Breast epithelium (tissue), 4 donors: ENCODE measurements at regions not wholly inside any gene's neighbourhood (a gene's known extent, or its start where the extent isn't known, plus 50 kb on each side); places are given as distances from the start of the nearest gene placed in this dataset.

Experiments used
- DNase-seq, 2 donors: peaks; one replicate each; pipeline ENCODE4 v3.0.0-alpha.2; 2019; ENCODE audit warnings: low spot score in 2 of 2
- H3K27ac ChIP-seq, 2 donors: fragments of 200-600 bp; sonication (generic) in 1 of 2; one replicate each; pipeline ENCODE4 v1.5.1; 2016 to 2019; ENCODE audit warnings: mild to moderate bottlenecking in 1 of 2
- H3K27me3 ChIP-seq, 2 donors: fragments of 200-600 bp; sonication (generic) in 1 of 2; one replicate each; pipeline versions ENCODE4 v1.5.1 to v1.6.0; 2017 to 2019; ENCODE audit warnings: control low read depth in 1 of 2, mild to moderate bottlenecking in 1 of 2
- H3K36me3 ChIP-seq: fragments of 200-600 bp; one replicate; pipeline ENCODE4 v1.5.1; 2019
- H3K4me1 ChIP-seq, 2 donors: fragments of 200-600 bp; sonication (generic); one replicate each; pipeline ENCODE4 v1.5.1; 2016 to 2019; ENCODE audit warnings: control low read depth in 1 of 2
- H3K4me3 ChIP-seq, 3 donors: fragments of 200-600 bp; sonication (generic); 1 replicate in 2 of 3; 2 replicates in 1 of 3; pipeline ENCODE4 v1.5.1; 2016 to 2019; ENCODE audit warnings: mild to moderate bottlenecking in 3 of 3, moderate library complexity in 2 of 3
- H3K9me3 ChIP-seq, 2 donors: fragments of 200-600 bp; sonication (generic) in 1 of 2; one replicate each; pipeline ENCODE4 v1.5.1; 2016 to 2019; ENCODE audit warnings: control low read depth in 1 of 2
- POLR2A ChIP-seq: fragments of 450-650 bp; IDR thresholded peaks from one replicate; pipeline ENCODE4 v1.6.1; 2016; ENCODE audit warnings: antibody characterized with exemption, mild to moderate bottlenecking, moderate library complexity
- POLR2AphosphoS5 ChIP-seq, 3 donors: sonication (generic); formaldehyde crosslinking; IDR thresholded peaks; one replicate each; pipeline ENCODE4 v1.6.1; 2017; ENCODE audit warnings: antibody characterized with exemption in 3 of 3
- intact Hi-C: fragments of 100-400 bp; cut with DNase I; formaldehyde crosslinking; loops from one replicate; pipeline ENCODE4 v1.15.1; 2023; ENCODE audit warnings: low total_unique reads
- TF ChIP-seq, protein P1 (sequence below), 3 donors: fragments of 450-650 bp; IDR thresholded peaks; one replicate each; pipeline ENCODE4 v1.5.1; 2016 to 2017; ENCODE audit warnings: antibody characterized with exemption in 3 of 3, mild to moderate bottlenecking in 3 of 3, moderate library complexity in 3 of 3

GRCh38 chr4:123190176-123190575 is 206.4 kb upstream of the SPRY1 start:
- Histone ChIP-seq H3K4me3 (no peak overlapping the region), H3K36me3 (no peaks in the 10 kb centered on the region), H3K4me1 (no peaks in the 10 kb centered on the region), H3K27me3 (no peaks in the 10 kb centered on the region), H3K27ac (no peak overlapping the region), H3K9me3 (no peaks in the 10 kb centered on the region)
- no peak for DNase-seq
- TF ChIP-seq, protein P1, sequence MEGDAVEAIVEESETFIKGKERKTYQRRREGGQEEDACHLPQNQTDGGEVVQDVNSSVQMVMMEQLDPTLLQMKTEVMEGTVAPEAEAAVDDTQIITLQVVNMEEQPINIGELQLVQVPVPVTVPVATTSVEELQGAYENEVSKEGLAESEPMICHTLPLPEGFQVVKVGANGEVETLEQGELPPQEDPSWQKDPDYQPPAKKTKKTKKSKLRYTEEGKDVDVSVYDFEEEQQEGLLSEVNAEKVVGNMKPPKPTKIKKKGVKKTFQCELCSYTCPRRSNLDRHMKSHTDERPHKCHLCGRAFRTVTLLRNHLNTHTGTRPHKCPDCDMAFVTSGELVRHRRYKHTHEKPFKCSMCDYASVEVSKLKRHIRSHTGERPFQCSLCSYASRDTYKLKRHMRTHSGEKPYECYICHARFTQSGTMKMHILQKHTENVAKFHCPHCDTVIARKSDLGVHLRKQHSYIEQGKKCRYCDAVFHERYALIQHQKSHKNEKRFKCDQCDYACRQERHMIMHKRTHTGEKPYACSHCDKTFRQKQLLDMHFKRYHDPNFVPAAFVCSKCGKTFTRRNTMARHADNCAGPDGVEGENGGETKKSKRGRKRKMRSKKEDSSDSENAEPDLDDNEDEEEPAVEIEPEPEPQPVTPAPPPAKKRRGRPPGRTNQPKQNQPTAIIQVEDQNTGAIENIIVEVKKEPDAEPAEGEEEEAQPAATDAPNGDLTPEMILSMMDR (IDR thresholded peaks at IDR 0.05): no peak
- TF ChIP-seq POLR2A (no peak), POLR2AphosphoS5 (IDR thresholded peaks at IDR 0.05) (no peak)
- intact Hi-C loops: no loop called here

GRCh38 chr4:123191728-123192127 is 204.9 kb upstream of the SPRY1 start:
- Histone ChIP-seq H3K36me3 (no peaks in the 10 kb centered on the region), H3K4me3 (no peak overlapping the region), H3K27ac (no peak overlapping the region), H3K27me3 (no peaks in the 10 kb centered on the region), H3K9me3 (no peaks in the 10 kb centered on the region), H3K4me1 (no peaks in the 10 kb centered on the region)
- DNase-seq: no peak
- intact Hi-C loops: no loop called here
- TF ChIP-seq POLR2AphosphoS5 (IDR thresholded peaks at IDR 0.05) (no peak), POLR2A (no peak)
- TF ChIP-seq, protein P1 (IDR thresholded peaks at IDR 0.05): no peak

DNA sequence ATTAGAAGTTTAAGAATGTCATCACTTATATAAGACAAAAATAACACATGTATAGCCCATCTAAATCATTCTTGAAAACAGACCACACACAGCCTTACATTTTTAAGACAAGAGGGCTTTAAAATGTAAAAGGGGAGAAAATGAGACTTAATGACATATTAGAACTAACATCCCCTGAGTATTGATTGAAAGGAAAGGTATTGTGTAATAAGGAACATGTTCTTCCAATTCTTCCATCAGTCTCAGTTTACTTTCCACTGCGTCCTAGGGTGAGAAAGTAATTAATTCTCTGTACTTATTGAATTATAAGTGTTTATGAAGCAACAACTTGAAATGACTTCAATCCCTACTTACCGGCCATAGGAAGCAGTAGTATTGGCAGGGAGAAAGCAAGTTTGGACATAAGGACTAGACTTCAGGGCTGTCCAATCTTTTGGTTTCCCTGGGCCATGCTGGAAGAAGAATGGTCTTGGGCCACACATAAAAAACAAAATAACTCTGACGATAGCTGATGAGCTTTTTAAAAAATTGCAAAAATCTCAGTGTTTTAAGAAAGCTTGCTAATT is 202.7 kb upstream of the SPRY1 start:
- TF ChIP-seq POLR2AphosphoS5 (IDR thresholded peaks at IDR 0.05) (no peak), POLR2A (no peak)
- TF ChIP-seq, protein P1 (IDR thresholded peaks at IDR 0.05): no peak
- DNase-seq: no peak
- H3K4me1 ChIP-seq: no peaks in the 10 kb centered on the region
- H3K4me3 ChIP-seq: no peak overlapping the region
- no peaks in the 10 kb centered on the region for H3K27me3 ChIP-seq
- intact Hi-C loops: no loop called here
- no peaks in the 10 kb centered on the region for H3K9me3 ChIP-seq
- no peak overlapping the region for H3K27ac ChIP-seq
- no peaks in the 10 kb centered on the region for H3K36me3 ChIP-seq

DNA sequence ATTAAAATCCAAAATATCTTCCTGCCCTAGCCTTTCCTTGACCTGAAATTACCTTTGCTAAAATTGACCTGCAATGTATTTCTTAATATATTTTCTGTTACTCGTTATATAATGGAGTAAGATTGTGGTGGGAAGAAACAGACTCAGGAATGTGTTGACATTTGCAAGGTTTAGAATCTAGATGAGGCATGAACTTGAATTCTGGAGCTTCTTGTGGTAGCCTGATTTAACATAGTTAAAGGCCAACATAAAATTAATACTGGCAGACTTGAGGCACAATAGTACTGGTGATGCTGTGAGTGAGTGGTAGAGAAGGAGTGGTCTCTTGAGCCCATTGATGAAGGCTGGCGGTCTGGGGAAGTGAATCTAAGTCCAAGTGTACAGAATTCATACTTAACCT is 197.9 kb upstream of the SPRY1 start:
- H3K27me3 ChIP-seq: no peaks in the 10 kb centered on the region
- intact Hi-C loops: no loop called here
- H3K4me1 ChIP-seq: no peaks in the 10 kb centered on the region
- TF ChIP-seq, protein P1 (IDR thresholded peaks at IDR 0.05): no peak
- TF ChIP-seq POLR2A (no peak), POLR2AphosphoS5 (IDR thresholded peaks at IDR 0.05) (no peak)
- DNase-seq: no peak
- H3K27ac ChIP-seq: no peak overlapping the region
- H3K36me3 ChIP-seq: no peaks in the 10 kb centered on the region
- H3K4me3 ChIP-seq: no peak overlapping the region
- H3K9me3 ChIP-seq: no peaks in the 10 kb centered on the region

DNA sequence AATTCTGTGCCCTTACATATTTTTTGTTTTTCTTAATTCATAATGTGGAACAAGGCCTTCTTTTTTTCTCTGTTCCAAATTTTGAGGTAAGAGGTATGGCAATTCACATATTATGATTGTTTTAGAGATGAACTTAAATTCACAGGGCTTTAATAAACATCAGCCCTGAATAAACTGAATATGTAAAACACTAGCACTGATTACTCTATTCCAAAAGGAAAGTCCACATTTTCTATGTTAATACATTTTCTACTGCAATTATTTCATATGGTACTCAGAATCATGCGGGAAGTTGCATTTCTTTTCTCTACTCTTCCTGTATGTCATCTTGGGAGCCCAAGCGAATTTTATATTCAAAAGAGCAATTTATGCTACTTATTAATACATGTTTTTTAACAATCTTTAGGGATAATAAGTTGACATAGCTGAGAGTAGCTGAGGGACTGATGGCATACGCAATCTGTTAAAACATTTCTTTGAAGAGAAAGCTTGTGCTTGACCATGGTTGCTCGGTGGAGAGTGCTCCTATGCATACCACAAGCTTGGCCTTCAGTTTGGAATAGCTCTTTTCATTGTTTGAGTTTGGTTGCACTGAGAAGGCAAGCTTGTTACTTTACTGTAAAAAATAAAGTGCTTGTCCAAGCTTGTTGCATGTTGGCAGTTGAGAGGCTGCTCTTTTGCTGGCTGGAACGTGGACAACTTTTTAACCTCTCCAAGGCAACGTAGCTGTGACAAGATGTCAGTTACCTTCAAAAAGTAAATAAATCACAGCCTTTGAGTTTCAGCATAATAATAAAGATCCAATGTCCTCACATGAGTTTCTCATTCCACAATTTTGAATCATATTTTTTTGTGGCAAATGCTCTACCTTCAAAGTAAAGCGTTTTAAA is 196.3 kb upstream of the SPRY1 start:
- Histone ChIP-seq H3K27me3 (no peaks in the 10 kb centered on the region), H3K27ac (no peak overlapping the region), H3K36me3 (no peaks in the 10 kb centered on the region), H3K4me3 (no peak overlapping the region), H3K9me3 (no peaks in the 10 kb centered on the region), H3K4me1 (no peaks in the 10 kb centered on the region)
- TF ChIP-seq POLR2A (no peak), POLR2AphosphoS5 (IDR thresholded peaks at IDR 0.05) (no peak)
- TF ChIP-seq, protein P1 (IDR thresholded peaks at IDR 0.05): no peak
- intact Hi-C loops: no loop called here
- no peak for DNase-seq
